ENCODE measurements at regions not wholly inside any gene's neighbourhood (a gene's known extent, or its start where the extent isn't known, plus 50 kb on each side); places are given as distances from the start of the nearest gene placed in this dataset.

- TF ChIP-seq CTCF (conservative IDR thresholded peaks at IDR 0.05): no peak
- TF ChIP-seq ZFX (IDR thresholded peaks at IDR 0.05): no peak
These were observed 142.9 kb downstream of the TNFSF18 start for GRCh38 chr1:172907834-172908326.
